Amniotic epithelial cell (primary cell): ENCODE measurements at regions not wholly inside any gene's neighbourhood (a gene's known extent, or its start where the extent isn't known, plus 50 kb on each side); places are given as distances from the start of the nearest gene placed in this dataset.
"Not testable (repeated sequence)": the region's sequence is repeated elsewhere in the genome, so short reads cannot be mapped to it uniquely, and the experiment has no call there.

Experiments
- DNase-seq: peaks from one replicate; pipeline ENCODE4 v3.0.0-alpha.2; 2010; ENCODE audit warnings: low read depth

DNA sequence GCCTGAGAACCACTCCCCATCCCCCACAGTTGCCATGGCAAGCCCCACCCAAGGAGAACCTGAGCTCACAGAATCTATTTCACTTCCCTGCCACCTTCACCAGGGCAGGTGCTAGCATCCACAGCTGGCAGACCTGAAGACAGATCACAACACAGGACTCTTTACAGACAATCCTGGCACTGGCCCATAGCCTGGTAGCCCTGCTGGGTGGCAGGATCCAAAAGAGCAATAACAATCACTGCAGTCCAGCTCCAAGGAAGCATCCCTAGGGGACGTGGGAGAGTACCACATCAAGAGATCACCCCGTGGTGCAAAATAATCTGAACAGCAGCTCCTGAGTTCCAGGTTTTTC is 463.2 kb upstream of the PIK3R1 start:
- DNase-seq, result no peak

DNA sequence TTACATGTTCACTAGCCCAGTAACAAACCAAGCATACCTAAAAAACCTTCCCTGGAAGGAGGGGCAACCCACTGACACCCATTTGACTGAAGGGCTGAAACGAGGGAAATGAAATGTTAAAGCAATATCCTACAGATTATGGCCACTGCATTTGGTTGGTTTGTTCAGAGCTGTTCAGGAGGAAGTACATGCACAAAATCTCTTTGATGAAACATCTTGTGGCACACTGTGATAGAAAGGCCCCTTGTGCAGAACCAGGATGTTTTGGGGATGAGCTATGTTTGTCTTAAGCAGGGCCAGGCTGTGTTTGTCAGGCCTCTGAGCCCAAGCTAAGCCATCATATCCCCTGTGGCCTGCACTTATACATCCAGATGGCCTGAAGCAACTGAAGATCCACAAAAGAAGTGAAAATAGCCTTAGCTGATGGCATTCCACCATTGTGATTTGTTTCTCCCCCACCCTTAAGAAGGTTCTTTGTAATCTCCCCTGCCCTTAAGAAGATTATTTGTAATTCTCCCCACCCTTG is 467.3 kb upstream of the PIK3R1 start:
- DNase-seq, result no peak

DNA sequence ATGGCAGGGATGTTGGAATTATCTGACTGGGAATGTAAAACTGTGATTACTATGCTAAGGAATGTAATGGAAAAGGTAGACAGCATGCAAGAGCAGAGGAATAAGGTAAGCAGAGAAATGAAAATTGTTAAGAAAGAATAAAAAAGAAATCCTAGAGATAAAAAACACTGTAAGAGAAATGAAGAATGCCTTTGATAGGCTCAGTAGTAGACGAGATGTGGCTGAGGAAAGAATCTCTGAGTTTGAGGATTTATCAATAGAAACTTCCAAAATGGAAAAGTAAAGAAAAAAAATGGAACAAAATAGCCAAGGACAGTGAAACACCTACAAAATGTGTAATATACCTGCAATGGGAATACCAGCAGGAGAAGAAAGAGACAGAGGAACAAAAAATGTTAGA is 468.5 kb upstream of the PIK3R1 start:
- DNase-seq, result no peak

DNA sequence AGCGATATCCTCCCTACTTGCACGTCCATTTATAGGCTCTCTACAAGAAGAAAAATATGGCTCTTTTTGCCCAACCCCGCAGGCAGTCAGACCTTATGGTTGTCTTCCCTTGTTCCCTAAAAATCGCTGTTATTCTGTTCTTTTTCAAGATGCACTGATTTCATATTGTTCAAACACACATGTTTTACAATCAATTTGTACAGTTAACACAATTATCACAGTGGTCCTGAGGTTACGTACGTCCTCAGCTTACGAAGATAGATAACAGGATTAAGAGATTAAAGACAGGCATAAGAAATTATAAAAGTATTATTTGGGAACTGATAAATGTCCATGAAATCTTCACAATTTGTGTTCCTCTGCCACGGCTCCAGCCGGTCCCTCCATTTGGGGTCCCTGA is 468.9 kb upstream of the PIK3R1 start:
- not testable (repeated sequence) for DNase-seq

DNA sequence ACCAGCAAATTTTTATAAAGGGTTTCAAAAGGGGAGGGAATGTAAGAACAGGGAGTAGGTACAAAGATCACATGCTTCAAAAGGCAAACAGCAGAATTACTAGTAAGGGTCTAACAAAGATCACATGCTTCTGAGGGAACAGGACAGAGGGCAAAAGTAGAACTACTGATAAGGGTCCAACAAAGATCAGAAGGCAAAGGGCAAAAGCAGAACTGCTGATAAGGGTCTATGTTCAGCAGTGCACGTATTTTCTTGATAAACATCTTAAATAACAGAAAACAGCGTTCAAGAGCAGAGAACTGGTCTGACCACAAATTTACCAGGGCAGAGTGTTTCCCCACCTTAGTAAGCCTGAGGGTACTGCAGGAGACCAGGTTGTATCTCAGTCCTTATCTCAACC is 469.5 kb upstream of the PIK3R1 start:
- no peak for DNase-seq

DNA sequence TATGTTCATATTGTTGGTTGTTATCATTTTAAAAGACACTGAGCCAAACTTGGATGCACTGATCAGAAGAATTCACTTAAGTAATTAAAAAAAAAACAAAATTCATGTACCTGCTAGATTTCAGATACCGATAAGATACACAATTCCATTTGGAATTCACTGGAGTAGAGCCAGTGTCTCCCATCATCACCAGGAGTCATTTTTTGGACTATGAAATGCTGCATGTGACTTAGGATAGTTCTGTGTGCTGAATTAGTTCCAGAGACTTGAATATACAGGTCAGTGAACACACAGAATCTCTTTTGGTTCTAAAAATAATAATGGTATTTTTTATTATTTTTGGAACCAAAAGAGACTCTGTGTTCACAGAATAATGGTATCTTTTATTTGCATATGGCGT is 482.6 kb upstream of the PIK3R1 start:
- DNase-seq, result no peak

- no peak for DNase-seq
Measured at GRCh38 chr5:67732471-67732870, 483.1 kb upstream of the PIK3R1 start.

GRCh38 chr5:67731886-67732285 is 483.7 kb upstream of the PIK3R1 start:
- DNase-seq, result no peak

- no peak for DNase-seq
Measured at GRCh38 chr5:67730917-67731474, 484.6 kb upstream of the PIK3R1 start.

DNA sequence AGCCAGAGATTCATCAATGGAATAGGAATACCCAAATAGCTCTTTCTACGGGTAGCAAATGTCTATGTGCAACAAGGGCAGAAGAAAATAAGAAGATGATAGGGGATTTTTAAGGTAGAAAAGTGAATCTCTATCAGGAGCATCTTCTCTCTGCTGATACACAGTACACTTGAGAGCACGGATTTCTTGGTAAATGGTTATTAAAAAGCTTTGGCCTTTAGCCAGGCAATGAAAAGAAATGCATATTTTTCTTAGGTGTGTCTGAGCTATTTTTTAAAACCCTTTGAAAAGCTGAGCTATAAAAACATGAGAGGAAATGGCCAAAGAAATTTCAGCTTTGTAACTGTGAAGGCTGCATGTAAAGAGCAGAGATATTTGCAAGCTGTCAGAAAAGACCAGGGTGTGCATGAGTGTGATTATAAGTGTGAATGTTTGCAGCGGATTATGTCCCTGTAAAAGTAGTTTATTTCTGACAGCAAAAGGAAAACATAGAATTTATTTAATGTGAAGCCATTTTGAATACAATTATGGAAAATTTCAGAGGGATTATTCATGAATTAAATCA is 487.1 kb upstream of the PIK3R1 start:
- DNase-seq, result no peak

DNA sequence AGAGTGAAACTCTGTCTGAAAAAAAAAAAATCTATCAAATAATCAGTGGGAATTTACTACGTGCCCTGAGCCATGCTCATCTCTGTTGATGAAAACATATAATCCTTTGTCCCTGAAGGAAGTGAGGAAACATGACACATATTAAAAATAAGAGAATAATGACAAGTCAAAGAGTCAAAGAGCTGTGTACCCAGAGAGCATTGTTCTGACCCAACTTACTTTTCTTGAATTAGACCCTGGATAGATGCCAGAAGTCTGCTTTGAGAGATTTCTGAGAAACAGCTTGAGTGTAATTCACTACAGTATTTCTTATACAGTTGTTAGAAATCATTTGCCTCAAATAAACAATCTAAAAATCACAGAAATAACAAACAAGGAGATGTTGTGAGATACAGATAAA is 490.0 kb upstream of the PIK3R1 start:
- no peak for DNase-seq

- no peak for DNase-seq
Measured at GRCh38 chr5:67724412-67725135, 491.0 kb upstream of the PIK3R1 start.

GRCh38 chr5:67723873-67724272 is 491.7 kb upstream of the PIK3R1 start:
- no peak for DNase-seq

GRCh38 chr5:67722582-67722981 is 493.0 kb upstream of the PIK3R1 start:
- DNase-seq, result not testable (repeated sequence)

DNA sequence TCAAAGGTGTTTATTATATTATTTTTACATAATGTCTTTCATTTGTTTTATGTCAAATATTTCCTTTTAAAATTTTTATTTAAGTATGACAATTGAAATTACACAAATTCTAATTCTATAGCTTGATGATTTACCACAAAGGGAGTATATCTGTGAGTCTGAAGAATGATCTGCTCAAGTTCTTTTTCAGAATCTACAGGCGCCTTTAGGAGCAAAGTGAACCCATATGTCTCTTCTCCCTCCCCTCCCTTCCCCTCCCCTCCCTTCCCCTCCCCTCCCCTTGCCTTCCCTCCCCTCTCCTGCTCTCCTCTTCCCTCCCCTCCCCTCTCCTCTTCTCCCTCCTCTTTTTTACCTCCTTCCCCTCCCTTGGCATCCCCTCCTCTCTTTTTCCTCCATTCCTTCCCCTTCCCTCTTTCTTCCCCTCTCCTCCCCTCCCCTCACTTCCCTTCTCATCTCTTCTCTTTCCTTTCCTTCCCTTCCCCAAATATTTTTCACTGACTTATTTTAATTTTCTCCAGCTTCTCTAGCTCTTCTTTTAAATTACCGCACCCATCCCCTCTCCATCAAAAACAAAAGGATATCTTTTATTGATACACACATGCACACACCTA is 495.3 kb upstream of the PIK3R1 start:
- DNase-seq, result no peak

DNA sequence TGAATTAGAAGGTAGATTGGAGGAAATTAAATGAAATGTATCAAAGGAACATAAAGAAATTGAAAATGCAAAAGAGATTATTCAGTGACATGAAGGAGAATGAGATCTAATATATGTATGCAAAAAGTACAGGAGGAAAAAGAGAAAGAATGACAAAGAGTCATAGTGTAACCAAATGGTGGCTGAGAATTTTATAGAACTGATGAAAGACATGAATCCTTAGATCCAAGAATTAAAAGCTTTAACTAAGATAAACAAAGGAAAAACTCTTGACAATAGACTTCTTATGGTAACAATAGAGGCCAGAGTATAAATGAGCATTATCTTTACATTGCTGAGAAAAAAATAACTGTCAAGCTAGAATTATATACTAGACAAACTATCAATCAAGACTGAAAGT is 505.4 kb upstream of the CD180 start:
- no peak for DNase-seq

DNA sequence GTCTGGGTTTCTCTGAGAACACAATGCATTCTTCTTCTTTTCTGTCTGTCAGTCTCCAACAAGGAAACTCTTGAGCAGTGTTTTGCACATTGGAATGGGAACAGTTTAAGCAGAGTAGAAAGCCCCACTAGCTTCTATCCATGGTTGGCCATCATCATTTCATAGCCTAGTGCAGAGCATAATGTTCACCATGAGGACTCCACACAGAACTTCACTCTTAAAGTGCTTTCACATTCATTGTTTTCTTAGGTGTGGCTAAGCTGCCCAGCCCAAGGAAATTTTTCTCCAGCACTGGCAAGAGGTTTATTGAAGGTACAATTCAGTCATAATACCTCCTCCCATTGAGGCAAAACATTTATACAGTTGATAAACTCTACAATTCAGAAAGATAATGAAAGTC is 503.0 kb upstream of the CD180 start:
- no peak for DNase-seq

GRCh38 chr5:67696446-67696845 is 499.8 kb upstream of the CD180 start:
- no peak for DNase-seq

DNA sequence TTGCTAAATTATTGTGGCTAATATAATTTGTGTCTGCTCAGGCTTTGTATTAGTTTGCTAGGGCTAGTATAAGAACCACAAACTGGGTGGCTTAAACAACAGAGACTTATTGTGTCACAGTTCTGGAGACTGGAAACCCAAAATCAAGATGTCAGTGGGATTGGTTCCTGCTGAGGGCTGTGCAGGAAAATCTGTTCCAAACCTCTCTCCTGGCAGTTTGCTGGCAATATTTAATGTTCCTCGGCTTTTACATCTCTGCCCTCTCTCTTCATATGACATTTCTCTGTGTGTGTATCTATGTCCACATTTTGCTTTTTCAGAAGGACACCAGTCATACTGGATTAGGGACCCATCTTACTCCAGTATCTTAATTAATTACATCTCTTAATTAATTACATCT is 498.8 kb upstream of the CD180 start:
- no peak for DNase-seq

- no peak for DNase-seq
Measured at GRCh38 chr5:67694810-67695191, 498.2 kb upstream of the CD180 start.

- no peak for DNase-seq
Measured at GRCh38 chr5:67693956-67694809, 497.6 kb upstream of the CD180 start.

GRCh38 chr5:67686746-67687145 is 490.1 kb upstream of the CD180 start:
- DNase-seq, result no peak
